Renal cortical epithelial cell (primary cell): ENCODE measurements at regions not wholly inside any gene's neighbourhood (a gene's known extent, or its start where the extent isn't known, plus 50 kb on each side); places are given as distances from the start of the nearest gene placed in this dataset.

Source experiments
- DNase-seq: peaks from one replicate; pipeline ENCODE4 v3.0.0-alpha.2; 2011; ENCODE audit warnings: low read depth

DNA sequence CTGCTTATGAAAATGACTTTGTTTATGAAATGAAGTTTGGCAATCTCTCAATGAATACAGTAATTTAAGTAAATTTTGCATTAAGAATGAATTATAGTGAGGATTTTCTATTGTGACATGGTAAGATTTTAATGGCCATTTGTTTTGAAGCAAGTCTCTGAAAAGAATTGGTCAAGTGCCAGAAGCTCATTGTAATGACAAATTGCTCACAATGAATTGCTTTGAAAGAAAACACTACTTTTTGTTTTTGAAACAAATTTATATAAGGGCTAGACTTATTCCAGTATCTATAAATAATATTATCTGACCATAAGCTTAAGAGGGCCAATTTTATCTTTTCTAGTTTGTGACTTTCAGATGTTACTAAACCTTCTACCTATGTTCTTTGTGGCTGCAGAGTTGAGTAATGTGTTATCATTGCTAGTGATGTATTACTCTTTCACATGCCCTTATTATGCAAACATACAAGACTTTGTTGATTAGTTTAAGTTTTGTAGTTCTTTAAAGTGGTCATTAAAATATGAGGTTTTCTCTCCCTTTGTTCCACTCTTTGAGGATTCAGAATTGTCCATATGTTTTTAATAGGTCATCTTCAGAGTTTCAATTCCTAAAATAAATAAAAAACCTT is 93.0 kb upstream of the ZNF608 start:
- peak; percentile 77 for DNase-seq

- peak; percentile 44 for DNase-seq
Observed at GRCh38 chr5:124841829-124842712, 95.6 kb upstream of the ZNF608 start.

DNA sequence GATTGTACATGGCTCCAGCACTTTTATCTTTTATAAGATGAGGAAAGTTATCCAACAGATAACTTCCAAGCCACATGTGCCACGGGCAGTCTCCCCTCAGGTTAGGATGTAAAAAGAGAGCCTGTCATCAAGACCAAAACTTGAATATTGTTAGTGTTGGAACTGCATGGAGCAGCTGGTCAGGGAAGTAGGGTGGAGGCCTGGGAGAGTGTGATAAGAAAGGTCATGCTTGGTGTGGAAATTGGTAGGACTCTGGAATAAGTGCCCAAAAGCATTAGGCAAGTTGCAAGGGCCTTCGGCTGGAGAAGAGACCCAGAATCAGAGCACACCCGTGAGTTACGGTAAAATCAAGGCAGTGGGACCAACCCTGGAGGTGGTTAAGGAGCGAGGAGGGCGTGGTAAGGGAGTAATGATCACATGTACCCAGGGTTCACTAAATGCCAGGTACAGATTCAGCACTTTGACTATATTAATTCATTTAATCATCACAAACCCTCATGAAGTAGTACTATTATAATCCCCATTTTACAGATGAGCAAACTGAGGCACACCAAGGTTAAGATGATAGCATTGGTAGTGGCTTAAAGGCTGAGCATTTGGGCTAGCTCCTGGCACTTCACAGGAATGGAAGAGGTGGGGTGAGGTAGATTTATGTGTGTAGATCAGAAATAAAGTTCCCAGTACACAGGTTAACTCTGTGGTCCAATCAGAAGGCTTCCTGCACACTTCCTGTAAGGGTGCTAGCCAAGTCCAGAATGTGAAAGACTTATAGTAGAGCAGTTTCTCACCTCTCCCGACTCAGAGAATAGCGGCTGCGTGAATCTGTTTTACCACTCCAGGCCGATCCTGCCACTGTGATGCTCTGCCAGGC is 96.5 kb upstream of the ZNF608 start:
- DNase-seq, result no peak

DNA sequence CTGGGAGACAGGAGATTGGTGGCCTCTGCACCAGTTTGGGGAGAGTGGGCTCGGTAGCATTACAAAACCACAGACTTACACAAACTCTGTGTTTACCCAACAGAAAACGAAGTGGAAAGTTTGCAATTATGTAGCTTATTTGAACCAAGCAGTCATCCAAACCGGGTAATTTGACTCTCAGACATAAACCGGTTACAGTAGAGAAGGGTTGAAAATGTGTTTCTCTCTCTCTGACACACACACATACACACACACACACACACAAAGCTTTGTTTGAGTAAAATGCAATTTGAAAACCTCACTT is 97.1 kb upstream of the ZNF608 start:
- no peak for DNase-seq

- no peak for DNase-seq
Observed at GRCh38 chr5:124844371-124844920, 98.0 kb upstream of the ZNF608 start.

DNA sequence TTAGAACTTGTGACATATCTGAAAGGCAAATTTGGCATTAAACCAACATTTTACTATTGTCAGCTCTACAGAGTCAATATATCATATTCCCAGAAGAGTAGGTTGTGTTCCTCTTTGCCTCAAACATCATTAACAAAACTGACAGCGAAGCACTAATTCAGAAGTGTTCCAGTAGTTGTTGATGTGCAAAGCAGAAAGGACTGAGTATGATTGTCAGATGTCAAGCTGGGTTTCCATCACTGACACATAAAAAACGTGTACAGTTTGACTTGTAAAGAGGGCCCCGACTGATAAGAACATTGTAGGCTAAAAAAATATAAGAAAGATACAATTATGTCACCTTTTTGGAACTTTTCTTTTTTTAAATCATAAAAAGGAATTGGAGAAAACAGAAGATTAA is 101.5 kb upstream of the ZNF608 start:
- DNase-seq, result no peak

DNA sequence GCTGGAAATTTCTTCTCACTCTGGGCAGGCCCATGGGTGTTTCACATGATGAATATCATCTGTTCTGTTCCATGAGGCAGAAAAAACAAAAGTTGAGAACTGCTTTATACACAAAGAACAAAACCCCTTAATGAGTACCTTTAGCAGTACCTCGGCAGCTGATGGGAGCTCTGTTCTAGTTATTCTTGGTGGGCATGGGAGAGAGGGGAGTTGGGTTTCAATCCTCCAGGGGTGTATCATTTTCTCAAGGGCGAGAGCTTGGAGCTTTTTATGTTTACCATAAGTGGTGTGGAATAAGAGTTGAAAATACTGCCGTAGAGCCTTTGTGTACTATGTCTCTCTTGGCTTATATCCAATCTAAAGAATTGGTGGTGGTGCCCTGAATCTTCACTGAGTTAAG is 103.3 kb upstream of the ZNF608 start:
- DNase-seq, result no peak

DNA sequence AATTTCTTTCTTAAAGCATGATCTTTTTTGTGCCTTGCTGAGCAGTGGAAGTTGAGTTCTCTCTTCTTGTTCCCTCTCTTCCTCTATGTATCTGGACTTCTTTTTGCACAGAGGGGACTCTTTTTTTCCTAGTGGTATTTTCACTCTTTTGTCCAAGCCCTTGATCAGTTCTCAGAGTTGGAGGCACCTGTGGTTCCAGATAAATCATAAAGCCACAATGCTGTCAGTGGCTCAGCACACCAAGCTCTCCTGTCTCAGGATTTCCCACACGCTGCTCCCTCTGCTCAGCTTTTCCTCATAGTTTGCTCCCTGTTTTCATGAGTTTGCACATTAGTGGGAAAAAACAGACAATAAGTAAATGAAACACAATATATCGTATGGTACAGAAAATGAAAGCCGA is 110.3 kb upstream of the ZNF608 start:
- DNase-seq, result no peak

DNA sequence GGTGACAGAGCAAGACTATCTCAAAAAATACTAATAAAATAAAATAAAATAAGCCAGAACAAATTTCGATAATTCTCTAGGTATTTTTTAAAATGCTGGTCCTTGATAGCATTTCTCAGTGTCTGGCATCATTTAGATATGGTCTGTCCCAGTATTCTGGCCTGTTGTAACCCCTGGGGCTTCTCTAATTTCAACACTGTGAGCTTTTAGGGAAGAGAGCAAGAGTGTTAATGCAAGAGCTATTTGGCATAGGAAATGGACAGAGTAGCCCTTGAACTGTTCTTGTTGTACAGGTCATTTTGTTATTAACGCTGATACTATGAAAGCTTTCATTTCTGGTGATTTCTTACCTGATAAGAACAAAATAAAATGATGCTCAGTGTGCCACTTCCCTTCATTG is 112.2 kb upstream of the ZNF608 start:
- DNase-seq, result no peak

- DNase-seq, result no peak
Observed at GRCh38 chr5:124859027-124859426, 112.6 kb upstream of the ZNF608 start.

DNA sequence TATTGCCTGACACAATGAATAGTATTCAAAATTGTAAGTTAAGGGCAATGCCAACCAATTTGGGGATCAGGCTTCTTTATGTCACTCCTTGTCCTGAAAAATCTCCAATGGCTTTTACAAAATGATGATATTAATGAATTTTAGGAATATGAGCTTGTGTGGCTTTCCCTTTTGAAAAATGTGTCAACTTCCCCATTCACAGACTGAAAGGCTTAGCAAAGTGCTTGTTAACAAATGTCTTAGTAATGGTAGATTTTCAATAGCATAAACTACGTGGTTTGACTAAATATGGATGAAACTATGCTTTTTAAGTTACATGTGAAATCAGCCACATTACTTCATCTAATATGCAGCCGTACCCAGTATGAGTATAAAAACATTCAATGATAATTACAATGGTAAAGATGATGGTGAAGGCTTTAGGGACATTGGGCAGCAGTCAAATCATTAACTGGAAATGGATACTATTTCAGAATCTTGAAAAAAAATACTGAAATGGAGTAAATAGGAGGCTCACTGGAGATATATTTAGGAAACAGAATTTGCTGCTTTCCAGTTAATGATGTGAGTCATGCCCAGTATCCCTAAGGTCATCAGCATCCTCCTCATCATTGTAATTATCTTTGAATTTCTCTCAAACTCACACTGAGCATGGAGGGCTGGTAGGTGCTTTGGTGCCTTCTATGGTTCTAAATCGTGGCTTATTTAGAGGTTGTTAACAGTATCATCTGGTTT is 113.3 kb upstream of the ZNF608 start:
- DNase-seq, result no peak

DNA sequence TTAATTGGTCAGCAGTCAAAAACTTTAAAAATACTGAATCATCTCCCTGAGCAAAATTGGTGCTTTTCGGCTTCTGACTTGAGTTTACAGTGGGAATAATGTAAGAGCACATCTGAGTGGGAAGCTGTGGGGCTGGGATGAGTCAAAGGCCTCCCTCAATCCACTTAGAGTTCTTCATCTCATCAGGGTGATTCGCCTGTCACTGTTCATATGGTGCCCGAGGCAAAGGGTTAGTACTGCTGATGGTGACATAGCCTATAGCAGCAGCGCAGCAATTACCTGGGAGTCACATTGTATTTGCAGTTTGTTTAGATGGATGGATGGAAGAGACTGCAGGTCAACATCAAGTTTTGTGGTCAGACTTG is 113.8 kb upstream of the ZNF608 start:
- no peak for DNase-seq

GRCh38 chr5:124865066-124865465 is 118.6 kb upstream of the ZNF608 start:
- DNase-seq, result no peak

DNA sequence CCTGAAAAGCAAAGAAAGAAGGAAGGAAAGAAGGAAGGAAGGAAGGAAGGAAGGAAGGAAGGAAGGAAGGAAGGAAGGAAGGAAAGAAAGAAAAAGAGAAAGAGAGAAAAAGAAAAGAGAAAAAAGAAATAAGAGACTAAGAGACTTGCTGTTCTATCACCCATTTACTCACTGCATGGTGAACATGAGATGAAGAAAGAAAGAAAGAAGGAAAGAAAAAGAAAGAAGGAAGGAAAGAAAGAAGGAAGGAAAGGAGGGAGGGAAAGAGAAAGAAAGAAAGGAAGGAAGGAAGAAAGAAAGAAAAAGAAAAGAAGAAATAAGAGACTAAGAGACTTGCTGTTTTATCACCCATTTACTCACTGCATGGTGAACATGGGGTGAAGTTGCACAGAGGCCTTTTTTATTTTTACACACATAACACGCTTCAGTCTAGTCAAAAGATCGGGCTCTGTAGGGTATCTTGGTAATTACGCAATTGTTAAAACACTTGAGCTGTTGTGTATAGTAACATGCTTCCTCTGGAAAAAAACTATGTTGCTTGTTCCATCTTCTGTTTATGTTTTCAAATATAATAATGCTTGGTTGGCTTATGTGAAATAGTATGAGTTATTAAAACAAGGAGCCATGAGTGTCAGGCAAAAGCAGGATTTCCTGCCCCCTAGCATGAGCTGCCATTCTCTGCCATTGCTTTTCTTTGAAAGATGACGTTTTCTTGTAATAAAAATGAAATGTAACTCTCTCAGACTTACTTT is 119.3 kb upstream of the ZNF608 start:
- DNase-seq, result no peak

GRCh38 chr5:124866355-124867136 is 120.1 kb upstream of the ZNF608 start:
- DNase-seq, result no peak

DNA sequence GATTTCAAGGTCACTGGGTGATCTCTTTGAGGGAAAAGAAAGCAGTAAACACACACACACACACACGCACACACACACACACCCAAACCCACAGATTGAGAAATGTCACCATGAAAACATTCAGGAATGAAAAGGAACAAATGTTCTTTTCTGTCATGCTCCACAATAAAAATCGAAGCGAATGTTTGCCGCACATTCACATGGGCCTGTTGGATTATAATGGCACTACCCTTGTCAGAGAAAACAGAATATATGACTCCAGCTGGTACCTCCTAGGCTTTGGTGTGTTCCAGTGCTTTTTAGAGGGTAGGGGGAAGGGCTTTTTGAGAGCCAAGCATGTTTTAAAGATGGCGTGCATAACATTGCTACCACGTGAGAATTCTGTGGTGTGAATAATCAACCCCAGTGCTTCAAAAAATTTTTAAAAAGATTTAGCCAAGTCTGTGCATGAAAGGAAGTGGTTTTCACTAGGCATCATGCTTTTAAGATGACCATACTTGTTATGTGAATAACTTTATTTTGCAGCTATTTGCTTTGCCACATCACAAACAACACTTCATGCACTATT is 120.8 kb upstream of the ZNF608 start:
- DNase-seq, result peak; percentile 41

DNA sequence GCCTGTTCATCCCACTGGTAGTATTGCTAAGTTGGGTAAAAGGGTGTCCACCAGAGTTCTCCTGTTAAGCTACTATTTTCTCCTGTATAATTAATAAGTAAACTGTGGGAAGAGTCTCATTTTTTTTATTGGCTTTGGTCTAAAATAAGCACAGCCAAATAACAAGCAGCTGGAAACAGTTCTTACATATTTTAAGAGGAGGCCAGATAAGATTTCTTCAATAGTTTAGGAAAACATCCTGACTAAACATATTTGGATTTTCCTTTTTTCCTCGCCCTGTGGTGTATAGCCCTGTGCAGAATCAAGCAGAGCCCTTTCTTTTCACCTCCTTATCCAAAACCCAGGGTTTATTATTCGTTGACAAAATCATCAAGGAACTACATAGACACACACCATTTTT is 122.2 kb upstream of the ZNF608 start:
- no peak for DNase-seq

- DNase-seq, result no peak
Observed at GRCh38 chr5:124869426-124870033, 123.1 kb upstream of the ZNF608 start.

DNA sequence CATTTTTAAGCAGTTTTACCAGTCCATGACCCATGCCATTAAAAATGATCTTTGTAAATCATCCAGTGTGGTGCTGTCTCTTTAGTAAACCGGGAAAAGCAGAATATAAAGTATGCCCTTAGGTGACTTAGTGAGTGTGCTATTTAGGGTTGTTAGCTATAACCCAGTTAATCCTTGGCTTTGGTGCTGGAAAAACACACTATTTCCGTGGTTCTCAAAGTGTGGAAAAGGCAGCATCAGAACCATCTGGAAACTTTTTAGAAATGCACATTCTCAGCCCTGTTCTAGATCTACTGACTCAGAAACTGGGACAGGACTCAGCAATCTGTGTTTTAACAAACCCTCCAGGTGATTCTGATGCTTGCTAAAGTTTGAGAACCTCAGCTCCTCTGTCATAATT is 123.6 kb upstream of the ZNF608 start:
- DNase-seq, result peak; percentile 59
